ENCODE measurements at regions not wholly inside any gene's neighbourhood (a gene's known extent, or its start where the extent isn't known, plus 50 kb on each side); places are given as distances from the start of the nearest gene placed in this dataset.
A peak's percentile ranks its signal among the peaks of the same experiment; 100 is the strongest.

DNA sequence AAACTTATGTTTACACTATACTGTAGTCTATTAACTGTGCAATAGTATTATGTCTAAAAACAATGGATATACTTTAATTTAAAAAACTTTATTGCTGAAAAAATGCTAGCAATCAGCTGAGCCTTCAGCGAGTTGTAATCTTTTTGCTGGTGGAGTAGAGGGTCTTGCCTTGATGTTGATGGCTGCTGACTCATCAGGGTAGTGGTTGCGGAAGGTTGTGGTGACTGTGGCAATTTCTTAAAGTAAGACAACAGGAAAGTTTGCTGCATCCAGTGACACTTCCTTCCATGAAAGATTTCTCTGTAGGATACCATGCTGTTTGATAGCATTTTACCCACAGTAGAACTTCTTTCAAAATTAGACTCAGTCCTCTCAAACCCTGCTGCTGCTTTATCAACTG is 234.7 kb upstream of the CSF3R start:
- no peak for DNase-seq

DNA sequence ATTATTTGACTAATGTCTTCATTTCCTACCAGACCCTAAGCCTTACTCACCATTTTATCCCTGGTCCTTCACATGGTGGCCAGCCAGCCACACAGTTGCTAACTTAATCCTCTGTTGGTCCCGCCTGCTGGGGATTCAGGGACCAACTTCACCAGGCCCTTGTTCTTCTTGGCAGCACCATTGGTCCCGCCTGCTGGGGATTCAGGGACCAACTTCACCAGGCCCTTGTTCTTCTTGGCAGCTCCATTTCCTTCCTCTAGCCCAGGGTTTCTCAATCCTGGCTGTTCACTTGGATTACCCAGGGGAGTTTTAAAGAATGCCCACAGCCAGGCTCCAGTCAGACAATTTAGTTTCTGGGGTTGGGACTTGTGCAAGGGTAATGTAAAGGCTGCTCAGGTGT is 233.1 kb upstream of the CSF3R start:
- DNase-seq, result no peak

DNA sequence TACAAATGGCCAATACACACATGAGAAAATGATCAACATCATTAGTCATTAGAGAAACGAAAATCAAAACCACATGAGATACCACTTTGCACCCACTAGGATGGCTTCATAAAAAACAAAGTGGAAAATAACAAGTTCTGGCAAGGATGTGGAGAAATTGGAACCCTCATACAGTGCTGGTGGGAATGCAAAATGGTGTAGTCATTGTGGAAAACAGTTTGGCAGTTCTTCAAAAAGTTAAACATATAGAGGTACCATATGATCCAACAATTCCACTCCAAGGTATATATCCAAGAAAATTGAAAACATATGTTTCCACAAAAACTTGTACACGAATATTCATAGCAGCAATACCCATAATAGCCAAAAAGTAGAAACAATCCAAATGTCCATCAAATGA is 231.6 kb upstream of the CSF3R start:
- no peak for DNase-seq

DNA sequence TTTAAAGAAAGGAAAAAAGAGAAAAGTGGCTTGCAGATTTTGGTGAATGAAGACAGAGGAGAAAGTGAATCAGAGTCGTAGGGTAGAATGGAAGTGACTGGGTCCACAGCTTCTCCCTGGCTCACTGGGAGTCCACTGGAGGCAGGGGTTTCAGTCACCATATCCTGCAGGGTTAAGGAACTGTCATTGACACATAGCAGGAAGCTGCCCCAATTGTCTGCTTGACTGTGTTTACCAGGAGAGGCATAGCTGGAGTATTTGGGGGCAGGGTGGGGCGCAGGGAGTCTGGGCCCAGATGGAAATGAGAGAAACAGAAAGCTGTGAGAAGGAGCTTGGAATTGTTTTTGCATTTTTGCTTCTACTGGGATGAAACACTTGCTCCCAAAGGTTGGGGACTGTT is 228.8 kb upstream of the CSF3R start:
- no peak for DNase-seq

DNA sequence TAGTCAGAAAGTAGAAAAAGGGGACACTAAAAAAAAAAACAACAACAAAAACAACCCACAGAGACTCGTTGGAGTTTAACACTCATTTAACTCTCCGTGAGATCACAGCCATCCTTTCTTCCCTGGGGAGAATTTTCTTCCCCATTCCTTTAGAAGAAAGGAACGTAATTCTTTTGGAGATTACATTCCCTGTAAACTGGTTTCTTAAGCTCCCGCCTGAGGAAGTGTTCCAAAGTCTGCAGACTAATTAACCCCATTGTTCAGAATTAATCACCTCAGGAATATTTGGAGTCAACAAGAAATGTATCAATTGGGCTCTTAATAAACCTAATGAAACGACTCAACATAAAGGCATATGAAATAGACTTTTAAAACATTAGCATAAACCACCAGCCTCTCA is 228.2 kb upstream of the CSF3R start:
- no peak for DNase-seq

GRCh38 chr1:36709869-36710481 is 227.3 kb upstream of the CSF3R start:
- DNase-seq, result no peak

- DNase-seq, result no peak
Observed at GRCh38 chr1:36708587-36708986, 225.9 kb upstream of the CSF3R start.

GRCh38 chr1:36707221-36707620 is 224.5 kb upstream of the CSF3R start:
- DNase-seq, result no peak

- no peak for DNase-seq
Observed at GRCh38 chr1:36706416-36706815, 223.7 kb upstream of the CSF3R start.

DNA sequence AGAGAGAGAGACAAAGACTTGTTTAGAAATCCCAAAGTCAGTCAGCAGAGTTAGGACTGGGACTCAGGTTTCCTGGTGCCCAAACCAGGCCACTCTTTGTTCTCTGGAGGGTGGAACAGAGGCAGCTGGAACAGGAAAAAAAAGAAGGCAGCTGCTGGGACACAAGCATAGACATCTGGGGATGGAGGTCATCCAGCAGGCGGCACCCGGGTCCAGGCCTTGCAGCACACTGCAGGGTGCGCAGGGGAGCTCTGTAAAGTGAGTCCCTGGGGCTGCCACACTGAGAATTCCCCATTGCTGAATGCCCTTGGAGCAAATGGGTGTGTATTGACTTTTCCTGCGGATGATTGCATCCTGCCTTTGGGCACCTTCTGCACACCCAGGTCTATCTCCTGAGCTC is 222.9 kb upstream of the CSF3R start:
- DNase-seq, result no peak

- peak; percentile 92 for DNase-seq
Observed at GRCh38 chr1:36703526-36704208, 221.0 kb upstream of the CSF3R start.

- DNase-seq, result no peak
Observed at GRCh38 chr1:36702963-36703362, 220.2 kb upstream of the CSF3R start.

DNA sequence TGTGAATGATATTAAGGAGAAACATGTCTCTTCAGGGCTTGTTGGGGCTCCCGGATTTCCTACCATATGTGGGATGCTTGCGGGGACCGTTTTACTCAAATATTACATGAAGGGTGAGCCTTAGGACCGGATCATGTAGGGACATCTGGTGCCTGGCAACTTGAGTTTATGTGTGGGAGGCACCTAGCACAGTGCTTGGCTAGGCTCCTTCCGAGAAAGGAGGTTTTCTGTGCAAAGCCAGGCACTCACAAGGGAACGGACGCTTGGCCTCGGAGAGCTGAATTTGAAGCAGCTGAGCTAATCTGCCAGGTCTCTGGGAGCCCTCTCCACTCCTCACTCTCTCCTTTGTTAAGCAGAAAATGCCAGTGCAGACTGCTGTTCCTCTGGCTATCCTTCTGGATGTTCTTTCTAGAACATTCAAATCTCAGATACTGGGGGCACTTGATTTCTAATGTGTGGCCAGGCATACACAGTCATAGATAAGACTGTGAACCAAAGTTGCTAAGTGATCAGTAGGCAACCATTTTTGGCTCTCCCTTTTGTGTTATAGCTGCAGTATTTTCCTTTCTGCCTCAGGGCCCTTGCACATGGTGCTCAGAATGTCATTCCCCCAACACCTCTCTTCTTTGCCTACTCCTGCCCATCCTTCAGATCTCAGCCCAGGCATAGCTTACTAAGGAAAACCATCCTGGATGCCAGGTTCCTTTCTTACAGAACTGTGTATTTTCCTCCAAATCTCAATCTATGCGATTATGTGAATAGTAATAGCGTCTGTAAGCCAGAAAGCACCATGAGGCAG is 216.6 kb upstream of the CSF3R start:
- DNase-seq, result no peak

DNA sequence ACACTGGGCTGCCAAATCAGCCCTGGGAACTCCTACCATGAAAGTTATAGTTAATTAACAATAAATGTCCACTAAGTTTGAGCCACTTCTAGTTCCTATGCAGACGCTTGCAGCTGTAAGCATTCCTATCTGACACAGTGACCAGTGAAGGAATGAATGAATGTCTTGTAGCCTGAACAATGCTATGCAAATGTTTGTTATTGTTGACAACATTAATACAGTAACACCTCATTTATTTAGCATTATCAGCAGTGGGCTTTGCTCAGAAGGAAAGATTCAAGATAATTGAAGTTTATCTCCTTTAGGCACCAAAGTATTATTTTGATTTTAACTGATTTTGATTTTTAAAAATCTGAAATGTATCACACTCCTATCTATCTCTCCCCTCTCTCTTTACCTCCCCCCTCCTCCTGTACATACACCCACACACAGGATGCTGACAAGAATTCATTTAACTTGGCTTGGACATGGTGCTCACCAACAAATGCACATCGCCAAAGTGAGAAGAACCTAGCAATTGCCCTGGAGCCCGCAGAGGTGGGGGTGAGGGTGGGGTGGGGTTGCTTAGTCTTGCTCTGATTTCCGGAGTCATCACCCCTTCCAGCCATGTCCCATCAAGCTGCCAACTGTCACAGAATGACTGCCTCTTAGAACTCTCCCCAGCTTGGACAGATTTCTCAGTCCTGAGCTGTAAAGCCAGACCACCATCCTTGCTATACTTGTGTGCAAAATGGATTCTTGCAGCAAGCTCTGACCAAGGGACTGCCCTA is 215.3 kb upstream of the CSF3R start:
- DNase-seq, result no peak

DNA sequence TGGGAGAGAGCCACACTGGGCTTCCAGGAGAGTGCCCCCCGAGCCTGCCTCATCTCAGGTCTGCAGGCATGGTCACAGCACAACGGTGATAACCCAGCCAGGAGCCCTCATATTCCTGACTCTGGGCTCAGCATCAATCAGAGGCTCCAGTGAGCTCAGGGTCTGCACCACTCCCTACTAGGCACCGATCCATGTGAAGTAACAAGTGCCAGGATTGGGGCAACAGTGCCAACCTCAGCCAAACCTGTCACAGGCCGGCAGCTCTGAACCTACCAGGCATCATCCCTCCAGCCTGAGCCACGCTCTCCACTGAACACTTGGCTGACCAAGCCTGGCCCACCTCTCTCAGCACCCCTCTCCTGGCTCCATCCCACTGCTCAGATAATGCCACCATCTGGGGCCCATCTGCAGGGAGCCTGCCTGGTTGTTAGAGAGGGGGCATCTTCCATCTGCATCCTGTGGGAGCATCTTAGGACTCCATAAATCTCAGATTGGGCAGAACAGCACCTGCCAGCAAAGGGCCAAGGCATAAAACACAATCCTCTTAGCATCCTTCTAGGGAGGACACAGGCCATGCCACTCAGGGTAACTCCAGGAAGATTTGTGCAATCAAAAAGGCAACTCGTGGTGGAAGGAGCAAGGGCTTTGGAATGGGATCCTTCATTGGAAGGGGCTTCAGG is 213.7 kb upstream of the CSF3R start:
- no peak for DNase-seq

GRCh38 chr1:36693603-36694002 is 210.9 kb upstream of the CSF3R start:
- no peak for DNase-seq

DNA sequence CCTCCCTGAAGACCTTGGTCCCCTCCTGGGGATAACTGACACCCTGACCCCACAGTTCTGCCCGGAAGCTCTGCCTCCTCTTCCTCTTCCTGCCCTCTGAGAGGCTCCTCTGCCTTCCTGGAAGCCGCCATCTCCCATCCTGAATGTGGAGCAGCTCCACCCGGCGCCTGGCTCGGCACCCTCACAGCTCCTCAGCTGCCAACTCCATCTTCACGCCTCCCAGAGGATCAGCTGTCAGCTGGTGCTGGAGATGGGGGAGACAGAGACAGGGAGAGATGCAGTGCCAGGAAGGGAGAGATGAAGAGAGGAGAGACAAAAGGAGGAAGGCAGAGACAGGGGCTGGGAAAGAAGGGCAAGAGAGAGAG is 210.4 kb upstream of the CSF3R start:
- DNase-seq, result no peak

- no peak for DNase-seq
Observed at GRCh38 chr1:36692465-36693160, 209.9 kb upstream of the CSF3R start.

- no peak for DNase-seq
Observed at GRCh38 chr1:36691374-36691773, 208.7 kb upstream of the CSF3R start.

- no peak for DNase-seq
Observed at GRCh38 chr1:36689992-36690391, 207.3 kb upstream of the CSF3R start.

- no peak for DNase-seq
Observed at GRCh38 chr1:36687312-36687711, 204.6 kb upstream of the CSF3R start.

GRCh38 chr1:36675931-36676562 is 193.3 kb upstream of the CSF3R start:
- DNase-seq, result no peak

Measured in OCI-M1 (cell line).